ENCODE measurements at regions not wholly inside any gene's neighbourhood (a gene's known extent, or its start where the extent isn't known, plus 50 kb on each side); places are given as distances from the start of the nearest gene placed in this dataset.

GRCh38 chr12:126210026-126210425 is 1144.8 kb downstream of the AACS start:
- no peaks in the 10 kb centered on the region for H3F3A ChIP-seq (ENCODE audit: low read length, unreplicated experiment)
- CTCF ChIA-PET: no interaction called here
- no peak overlapping the region for H3K9ac ChIP-seq (ENCODE audit: low read length)
- H3K9me2 ChIP-seq (replicated peaks; ENCODE audit: low read length): no peaks in the 10 kb centered on the region
- no peaks in the 10 kb centered on the region for H3K79me2 ChIP-seq (ENCODE audit: low read length)
- no peak for TF ChIP-seq EZH2 (IDR thresholded peaks at IDR 0.05; ENCODE audit: low read length, unreplicated experiment)
- no peak for TF ChIP-seq CTCF (conservative IDR thresholded peaks at IDR 0.05; ENCODE audit: low read depth, low read length)
- no peak for TF ChIP-seq EZH2phosphoT487 (IDR thresholded peaks at IDR 0.05; ENCODE audit: borderline replicate concordance, low read length)
- no peaks in the 10 kb centered on the region for H3K4me1 ChIP-seq (ENCODE audit: insufficient read depth, low read length)
- intact Hi-C loops (cut with micrococcal nuclease): no loop called here
- H3K4me3 ChIP-seq (ENCODE audit: low read length): no peak overlapping the region
- DNase-seq: no peak
- peaks cover 11% of the 10 kb centered on the region; the same call in 1 of the 2 replicates for H3K27me3 ChIP-seq (ENCODE audit: low read length)
- H3K9me3 ChIP-seq (ENCODE audit: low read length): 0 out of 2 replicates have a peak, but pooled peaks cover 7% of the 10 kb centered on the region
- H3K4me2 ChIP-seq (ENCODE audit: low read length): no peak overlapping the region
- no peaks in the 10 kb centered on the region for H3K36me3 ChIP-seq (ENCODE audit: low read depth, low read length)
- H4K20me1 ChIP-seq (ENCODE audit: low read length): no peaks in the 10 kb centered on the region
- no peak for ATAC-seq
- H3K27ac ChIP-seq (ENCODE audit: low read length): no peak overlapping the region
- BruUV-seq (replicated peaks): no TSS peak
- no peak overlapping the region for H2AFZ ChIP-seq (ENCODE audit: low read length)
- POLR2A ChIA-PET (ENCODE audit: unreplicated experiment): no interaction called here

GRCh38 chr12:126210448-126210847 is 1145.2 kb downstream of the AACS start:
- intact Hi-C loops (cut with micrococcal nuclease): no loop called here
- H2AFZ ChIP-seq (ENCODE audit: low read length): no peak overlapping the region

More at GRCh38 chr12:126210448-126210847, 1145.2 kb downstream of the AACS start:
- Histone ChIP-seq H3F3A (ENCODE audit: low read length, unreplicated experiment) (no peaks in the 10 kb centered on the region), H3K4me3 (ENCODE audit: low read length) (no peak overlapping the region), H3K27me3 (ENCODE audit: low read length) (peaks cover 11% of the 10 kb centered on the region; the same call in 1 of the 2 replicates), H3K9me2 (replicated peaks; ENCODE audit: low read length) (no peaks in the 10 kb centered on the region), H3K79me2 (ENCODE audit: low read length) (no peaks in the 10 kb centered on the region), H3K27ac (ENCODE audit: low read length) (no peak overlapping the region), H3K9me3 (ENCODE audit: low read length) (0 out of 2 replicates have a peak, but pooled peaks cover 7% of the 10 kb centered on the region), H3K4me1 (ENCODE audit: insufficient read depth, low read length) (no peaks in the 10 kb centered on the region), H3K4me2 (ENCODE audit: low read length) (no peak overlapping the region), H3K9ac (ENCODE audit: low read length) (no peak overlapping the region), H4K20me1 (ENCODE audit: low read length) (no peaks in the 10 kb centered on the region), H3K36me3 (ENCODE audit: low read depth, low read length) (no peaks in the 10 kb centered on the region)
- BruUV-seq (replicated peaks): no TSS peak
- ATAC-seq: no peak
- ChIA-PET POLR2A (ENCODE audit: unreplicated experiment) (no interaction called here), CTCF (no interaction called here)
- no peak for DNase-seq
- TF ChIP-seq EZH2 (IDR thresholded peaks at IDR 0.05; ENCODE audit: low read length, unreplicated experiment) (no peak), EZH2phosphoT487 (IDR thresholded peaks at IDR 0.05; ENCODE audit: borderline replicate concordance, low read length) (no peak), CTCF (conservative IDR thresholded peaks at IDR 0.05; ENCODE audit: low read depth, low read length) (no peak)

Data from PC-3 (cell line).